HEK293T (cell line): ENCODE measurements at regions not wholly inside any gene's neighbourhood (a gene's known extent, or its start where the extent isn't known, plus 50 kb on each side); places are given as distances from the start of the nearest gene placed in this dataset.

Experiments used
- CTCF ChIA-PET: fragments of 350-600 bp; formaldehyde crosslinking; extraction: SDS; loops from one replicate; lab custom pipeline; 2021; ENCODE audit warnings: antibody characterized with exemption, inconsistent platforms; lab: Yijun Ruan, JAX
- POLR2A ChIA-PET: fragments of 350-600 bp; formaldehyde crosslinking; extraction: SDS; loops from one replicate; lab custom pipeline; 2020; ENCODE audit warnings: antibody characterized with exemption, inconsistent platforms; lab: Yijun Ruan, JAX
- DNase-seq: peaks from one replicate; pipeline ENCODE4 v3.0.0; 2012; ENCODE audit warnings: mixed read lengths; ENCODE audit errors: extremely low spot score
- ARNT ChIP-seq: fragments of 450-650 bp; IDR thresholded peaks from 2 replicates; pipeline ENCODE4 v1.6.1; 2017; ENCODE audit warnings: mild to moderate bottlenecking
- BHLHE40 ChIP-seq: fragments of 450-650 bp; IDR thresholded peaks from 2 replicates; pipeline ENCODE4 v1.6.1; 2016; ENCODE audit warnings: mild to moderate bottlenecking, moderate library complexity, borderline replicate concordance
- CTBP1 ChIP-seq: fragments of 450-650 bp; IDR thresholded peaks from 2 replicates; pipeline ENCODE4 v1.6.1; 2016; ENCODE audit warnings: borderline replicate concordance
- ELF4 ChIP-seq: fragments of 450-650 bp; IDR thresholded peaks from 2 replicates; pipeline ENCODE4 v1.6.1; 2017; ENCODE audit warnings: antibody characterized with exemption
- FOXA1 ChIP-seq: fragments of 450-650 bp; IDR thresholded peaks from 2 replicates; pipeline ENCODE4 v1.6.1; 2016; ENCODE audit warnings: mild to moderate bottlenecking
- FOXK2 ChIP-seq: fragments of 450-650 bp; IDR thresholded peaks from 2 replicates; pipeline ENCODE4 v1.6.1; 2016; ENCODE audit warnings: mild to moderate bottlenecking
- FOXM1 ChIP-seq: fragments of 450-650 bp; IDR thresholded peaks from 2 replicates; pipeline ENCODE4 v1.6.1; 2017; ENCODE audit warnings: mild to moderate bottlenecking, borderline replicate concordance
- HDGF ChIP-seq: fragments of 450-650 bp; IDR thresholded peaks from 2 replicates; pipeline ENCODE4 v1.6.1; 2017; ENCODE audit warnings: antibody characterized with exemption, borderline replicate concordance
- L3MBTL2 ChIP-seq: fragments of 450-650 bp; conservative IDR thresholded peaks from 2 replicates; pipeline ENCODE4 v1.6.1; 2016; ENCODE audit warnings: mild to moderate bottlenecking
- LEF1 ChIP-seq: fragments of 450-650 bp; IDR thresholded peaks from 2 replicates; pipeline ENCODE4 v1.6.1; 2017; ENCODE audit warnings: mild to moderate bottlenecking, borderline replicate concordance
- NFRKB ChIP-seq: fragments of 450-650 bp; IDR thresholded peaks from 2 replicates; pipeline ENCODE4 v1.6.1; 2016; ENCODE audit warnings: mild to moderate bottlenecking, moderate library complexity
- PKNOX1 ChIP-seq: fragments of 450-650 bp; IDR thresholded peaks from 2 replicates; pipeline ENCODE4 v1.6.1; 2016
- SP1 ChIP-seq: fragments of 450-650 bp; IDR thresholded peaks from 2 replicates; pipeline ENCODE4 v1.6.1; 2017
- SUZ12 ChIP-seq: fragments of 450-650 bp; IDR thresholded peaks from 2 replicates; pipeline ENCODE4 v1.6.1; 2016; ENCODE audit warnings: mild to moderate bottlenecking
- TARDBP ChIP-seq: fragments of 450-650 bp; IDR thresholded peaks from 2 replicates; pipeline ENCODE4 v1.6.1; 2016
- ZNF384 ChIP-seq: fragments of 450-650 bp; IDR thresholded peaks from 2 replicates; pipeline ENCODE4 v1.6.1; 2016

DNA sequence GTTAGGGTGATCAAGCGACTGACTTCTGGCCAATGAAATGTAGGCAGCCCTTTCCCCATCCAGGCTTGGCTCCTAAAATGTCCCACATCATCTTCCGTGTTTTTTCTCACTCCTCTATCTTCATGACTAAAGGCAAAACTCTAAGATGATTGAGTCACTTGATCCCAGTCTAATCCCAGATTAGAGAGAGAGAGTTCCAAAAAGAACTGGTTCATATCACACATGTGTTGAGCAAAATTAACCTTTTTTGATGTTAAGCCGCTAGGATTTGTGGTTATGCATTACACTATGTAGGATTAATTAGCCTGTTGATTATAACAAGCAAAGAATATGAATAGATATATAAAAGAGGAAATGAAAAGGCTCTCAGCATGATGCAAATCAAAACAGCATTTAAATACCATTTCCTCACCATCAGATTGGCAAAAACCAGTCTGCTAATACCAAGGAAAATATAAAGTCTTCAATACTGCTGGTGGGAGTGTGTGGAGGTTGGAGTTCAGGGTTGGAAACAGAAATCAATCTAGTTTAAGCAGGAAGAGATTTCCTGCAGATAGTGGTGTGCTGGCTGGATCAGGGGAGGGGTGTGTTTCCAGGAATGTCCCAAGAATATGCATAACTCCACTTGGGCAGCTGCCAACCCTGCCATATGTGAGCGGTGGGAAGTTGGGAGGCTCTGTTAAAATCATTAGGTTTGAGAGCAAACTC lies 187.6 kb upstream of the S1PR3 start:
- no peak for DNase-seq
- ChIA-PET CTCF (no interaction called here), POLR2A (no interaction called here)
- no peak for TF ChIP-seq NFRKB
- TF ChIP-seq PKNOX1: no peak
- no peak for TF ChIP-seq SP1
- TF ChIP-seq CTBP1: no peak
- no peak for TF ChIP-seq L3MBTL2
- TF ChIP-seq LEF1: no peak
- no peak for TF ChIP-seq ZNF384
- no peak for TF ChIP-seq ELF4
- TF ChIP-seq ARNT: no peak
- no peak for TF ChIP-seq TARDBP
- no peak for TF ChIP-seq HDGF
- TF ChIP-seq FOXK2: no peak
- no peak for TF ChIP-seq FOXM1
- no peak for TF ChIP-seq FOXA1
- TF ChIP-seq BHLHE40: no peak

DNA sequence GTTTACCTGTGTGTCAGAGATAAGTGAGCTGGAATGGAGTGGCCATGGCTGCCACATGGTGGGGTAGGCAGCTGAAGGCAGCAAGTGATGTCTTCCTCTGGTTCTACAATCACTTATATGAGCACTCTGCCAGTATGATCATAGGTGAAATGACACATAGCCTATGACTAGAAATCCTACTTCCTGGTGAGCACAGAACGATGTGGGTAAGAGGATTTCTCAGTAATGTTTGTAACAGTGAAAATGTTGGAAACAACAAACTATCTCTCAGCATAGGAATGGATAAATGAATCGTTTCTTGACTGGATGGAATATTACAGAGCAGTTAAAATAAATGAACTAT lies 187.0 kb upstream of the S1PR3 start:
- ChIA-PET POLR2A (no interaction called here), CTCF (no interaction called here)
- no peak for DNase-seq
- TF ChIP-seq FOXA1: no peak
- TF ChIP-seq ELF4: no peak
- no peak for TF ChIP-seq L3MBTL2
- no peak for TF ChIP-seq ZNF384
- TF ChIP-seq TARDBP: no peak
- no peak for TF ChIP-seq NFRKB
- TF ChIP-seq FOXM1: no peak
- TF ChIP-seq PKNOX1: no peak
- TF ChIP-seq SP1: no peak
- TF ChIP-seq SUZ12: no peak
- TF ChIP-seq HDGF: no peak
- no peak for TF ChIP-seq ARNT
- TF ChIP-seq BHLHE40: no peak
- no peak for TF ChIP-seq CTBP1
- TF ChIP-seq FOXK2: no peak
- no peak for TF ChIP-seq LEF1

GRCh38 chr9:88805217-88805943 lies 185.9 kb upstream of the S1PR3 start:
- CTCF ChIA-PET: no interaction called here
- POLR2A ChIA-PET: no interaction called here

DNA sequence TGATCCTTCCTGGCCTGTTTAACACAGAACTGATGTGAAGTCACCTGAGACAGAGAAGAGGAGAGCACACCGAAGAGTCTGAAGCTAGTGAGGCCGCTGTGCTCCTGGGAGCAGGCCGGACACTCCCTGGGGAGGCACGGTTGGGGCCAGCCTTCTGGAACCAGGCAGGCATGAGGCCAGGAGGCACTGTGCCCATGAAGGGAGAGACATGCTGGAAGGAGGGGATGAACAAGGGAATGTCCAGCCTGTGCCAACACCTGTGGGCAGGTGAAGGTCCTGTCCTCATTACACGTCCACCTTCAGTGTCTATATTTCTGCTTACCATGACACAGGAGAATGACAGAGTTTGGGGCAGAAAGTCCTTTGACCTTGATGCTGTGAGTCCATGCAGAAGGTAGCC lies 183.8 kb upstream of the S1PR3 start:
- POLR2A ChIA-PET: no interaction called here
- TF ChIP-seq BHLHE40 (no peak), PKNOX1 (no peak), ARNT (no peak), FOXK2 (no peak), TARDBP (no peak), LEF1 (no peak), SP1 (no peak), FOXM1 (no peak), FOXA1 (no peak), L3MBTL2 (no peak), SUZ12 (no peak), ZNF384 (no peak), NFRKB (no peak), HDGF (no peak)

More at GRCh38 chr9:88805217-88805943, 185.9 kb upstream of the S1PR3 start:
- DNase-seq: no peak
- TF ChIP-seq L3MBTL2 (no peak), ZNF384 (no peak), HDGF (no peak), BHLHE40 (no peak), ARNT (no peak), SP1 (no peak), ELF4 (no peak)

GRCh38 chr9:88808019-88808656 lies 183.1 kb upstream of the S1PR3 start:
- TF ChIP-seq ZNF384 (no peak), SUZ12 (no peak), CTBP1 (no peak), LEF1 (no peak), BHLHE40 (no peak), NFRKB (no peak), ARNT (no peak), ELF4 (no peak), FOXA1 (no peak)
- POLR2A ChIA-PET: no interaction called here
- no peak for DNase-seq
- CTCF ChIA-PET: no interaction called here

More for the DNA sequence above, 183.8 kb upstream of the S1PR3 start:
- DNase-seq: no peak
- CTCF ChIA-PET: no interaction called here
